Esophagus muscularis mucosa (tissue), 4 donors: ENCODE measurements at regions not wholly inside any gene's neighbourhood (a gene's known extent, or its start where the extent isn't known, plus 50 kb on each side); places are given as distances from the start of the nearest gene placed in this dataset.

Source experiments
- DNase-seq: peaks from one replicate; pipeline ENCODE4 v3.0.0-alpha.2; 2017; ENCODE audit errors: extremely low spot score
- H3K27ac ChIP-seq, 4 donors: fragments of 200-600 bp; sonication (generic); replicated peaks in 1 of 4; 1 replicate in 3 of 4; 2 replicates in 1 of 4; pipeline ENCODE4 v1.5.1; 2016 to 2019; ENCODE audit warnings: mild to moderate bottlenecking in 1 of 4
- H3K27me3 ChIP-seq, 4 donors: fragments of 200-600 bp; sonication (generic); one replicate each; pipeline versions ENCODE4 v1.5.1 to v1.6.0; 2016 to 2019
- H3K36me3 ChIP-seq, 4 donors: fragments of 200-600 bp; sonication (generic); one replicate each; pipeline ENCODE4 v1.5.1; 2016 to 2019
- H3K4me1 ChIP-seq, 4 donors: fragments of 200-600 bp; sonication (generic); one replicate each; pipeline ENCODE4 v1.5.1; 2016 to 2019
- H3K4me3 ChIP-seq, 4 donors: fragments of 200-600 bp; sonication (generic); 1 replicate in 2 of 4; 2 replicates in 2 of 4; pipeline ENCODE4 v1.5.1; 2016 to 2019; ENCODE audit warnings: mild to moderate bottlenecking in 4 of 4, moderate library complexity in 1 of 4
- H3K9me3 ChIP-seq, 4 donors: fragments of 200-600 bp; sonication (generic); 1 replicate in 3 of 4; 2 replicates in 1 of 4; pipeline ENCODE4 v1.5.1; 2016 to 2019
- CTCF ChIP-seq, 3 experiments: fragments of 200-600 bp in 2 of 3; fragments of 450-650 bp in 1 of 3; sonication (generic) in 2 of 3; IDR thresholded peaks; one replicate each; pipeline ENCODE4 v1.5.1; 2017 to 2019; ENCODE audit warnings: antibody characterized with exemption in 3 of 3, mild to moderate bottlenecking in 2 of 3, moderate library complexity in 1 of 3
- EP300 ChIP-seq: sonication (generic); formaldehyde crosslinking; IDR thresholded peaks from one replicate; pipeline ENCODE4 v1.6.1; 2017; ENCODE audit warnings: antibody characterized with exemption
- POLR2A ChIP-seq: fragments of 450-650 bp; IDR thresholded peaks from one replicate; pipeline ENCODE4 v1.6.1; 2017; ENCODE audit warnings: antibody characterized with exemption, moderate library complexity, mild to moderate bottlenecking, low read depth
- POLR2AphosphoS5 ChIP-seq, 2 donors: sonication (generic); formaldehyde crosslinking; IDR thresholded peaks; one replicate each; pipeline ENCODE4 v1.6.1; 2017; ENCODE audit warnings: antibody characterized with exemption in 2 of 2
- WGBS: methylation state at CpG from one replicate; pipeline ENCODE4 v1.1.5; 2018; 5-methylcytosine and 5-hydroxymethylcytosine counted together
- intact Hi-C: fragments of 100-400 bp; cut with DNase I; formaldehyde crosslinking; loops from one replicate; pipeline ENCODE4 v1.15.1; 2023

- DNase-seq = no peak
Observed at GRCh38 chr18:2303517-2304238, 267.6 kb downstream of the METTL4 start.

GRCh38 chr18:2304378-2305175, 266.7 kb downstream of the METTL4 start:
- Histone ChIP-seq H3K36me3 (no peaks in the 10 kb centered on the region), H3K27me3 (no peaks in the 10 kb centered on the region), H3K4me3 (no peak overlapping the region), H3K4me1 (no peaks in the 10 kb centered on the region), H3K9me3 (no peaks in the 10 kb centered on the region), H3K27ac (no peak overlapping the region)
- WGBS = 37% methylated on average over 2 of the region's 2 CpGs
- DNase-seq = no peak
- intact Hi-C loops = no loop called here
- TF ChIP-seq POLR2AphosphoS5 (IDR thresholded peaks at IDR 0.05) (no peak), POLR2A (no peak), CTCF (IDR thresholded peaks at IDR 0.05) (no peak), EP300 (no peak)

More at GRCh38 chr18:2303517-2304238, 267.6 kb downstream of the METTL4 start:
- H3K9me3 ChIP-seq = no peaks in the 10 kb centered on the region
- no peak overlapping the region for H3K4me3 ChIP-seq
- WGBS = 80% methylated on average over 3 of the region's 3 CpGs
- H3K36me3 ChIP-seq = no peaks in the 10 kb centered on the region
- no peaks in the 10 kb centered on the region for H3K27me3 ChIP-seq
- H3K27ac ChIP-seq = no peak overlapping the region
- intact Hi-C loops = no loop called here
- TF ChIP-seq POLR2AphosphoS5 (IDR thresholded peaks at IDR 0.05) (no peak), CTCF (IDR thresholded peaks at IDR 0.05) (no peak), EP300 (no peak), POLR2A (no peak)
- no peaks in the 10 kb centered on the region for H3K4me1 ChIP-seq

GRCh38 chr18:2306606-2307005, 264.7 kb downstream of the METTL4 start:
- H3K9me3 ChIP-seq = no peaks in the 10 kb centered on the region
- no peaks in the 10 kb centered on the region for H3K4me1 ChIP-seq
- H3K27me3 ChIP-seq = peaks cover 0 to 12% (median 0%) of the 10 kb centered on the region in 4 donors
- TF ChIP-seq POLR2A (no peak), POLR2AphosphoS5 (IDR thresholded peaks at IDR 0.05) (no peak), CTCF (IDR thresholded peaks at IDR 0.05) (no peak), EP300 (no peak)
- H3K27ac ChIP-seq = no peak overlapping the region
- H3K36me3 ChIP-seq = no peaks in the 10 kb centered on the region
- intact Hi-C loops = no loop called here
- no peak overlapping the region for H3K4me3 ChIP-seq
- DNase-seq = no peak

GRCh38 chr18:2310886-2311285, 260.4 kb downstream of the METTL4 start:
- WGBS = 92% methylated on average over 9 of the region's 9 CpGs
- no peak overlapping the region for H3K27ac ChIP-seq
- H3K4me3 ChIP-seq = no peak overlapping the region
- H3K27me3 ChIP-seq = peaks cover 0 to 12% (median 0%) of the 10 kb centered on the region in 4 donors
- H3K9me3 ChIP-seq = no peaks in the 10 kb centered on the region
- TF ChIP-seq POLR2A = no peak
- TF ChIP-seq POLR2AphosphoS5 (IDR thresholded peaks at IDR 0.05) = no peak
- no peak for TF ChIP-seq CTCF (IDR thresholded peaks at IDR 0.05)
- TF ChIP-seq EP300 = no peak
- DNase-seq = no peak
- no peaks in the 10 kb centered on the region for H3K4me1 ChIP-seq
- no peaks in the 10 kb centered on the region for H3K36me3 ChIP-seq
- intact Hi-C loops = no loop called here
